Keratinocyte (primary cell): ENCODE measurements at regions not wholly inside any gene's neighbourhood (a gene's known extent, or its start where the extent isn't known, plus 50 kb on each side); places are given as distances from the start of the nearest gene placed in this dataset.

Experiments
- DNase-seq: peaks from one replicate; pipeline ENCODE4 v3.0.0-alpha.2; 2011; ENCODE audit warnings: low read depth, missing footprints, low spot score
- FAIRE-seq: peaks from 2 replicates; lab custom pipeline; 2011; peaks lifted over from hg19 to GRCh38; lab: Jason Lieb, UNC
- H2AFZ ChIP-seq: 2 replicates; pipeline ENCODE4 v1.6.0; 2012; ENCODE audit warnings: low read length, control low read depth, inconsistent platforms; ENCODE audit not compliant: control insufficient read depth
- H3K27ac ChIP-seq: 2 replicates; pipeline ENCODE4 v1.5.1; 2011; ENCODE audit warnings: low read length; ENCODE audit not compliant: control insufficient read depth, insufficient read depth
- H3K27me3 ChIP-seq: 3 replicates; pipeline ENCODE4 v1.6.0; 2011; ENCODE audit warnings: low read length; ENCODE audit not compliant: control insufficient read depth, insufficient read depth; ENCODE audit errors: extremely low read depth
- H3K36me3 ChIP-seq, 2 experiments: 2 replicates in 1 of 2; 3 replicates in 1 of 2; pipeline ENCODE4 v1.5.1; 2011; ENCODE audit warnings: low read length in 2 of 2, mild to moderate bottlenecking in 1 of 2; ENCODE audit not compliant: control insufficient read depth in 2 of 2, insufficient read depth in 2 of 2; ENCODE audit errors: extremely low read depth in 1 of 2
- H3K4me1 ChIP-seq: 3 replicates; pipeline ENCODE4 v1.5.1; 2011; ENCODE audit warnings: low read length; ENCODE audit not compliant: control insufficient read depth, insufficient read depth; ENCODE audit errors: extremely low read depth
- H3K4me2 ChIP-seq: 3 replicates; pipeline ENCODE4 v1.6.0; 2011; ENCODE audit warnings: low read depth, low read length; ENCODE audit not compliant: control insufficient read depth, insufficient read depth; ENCODE audit errors: extremely low read depth
- H3K4me3 ChIP-seq, 3 experiments: fragments of 200-600 bp in 1 of 3; sonication (generic) in 1 of 3; 2 replicates in 2 of 3; 3 replicates in 1 of 3; pipeline ENCODE4 v1.5.1; 2011 to 2016; ENCODE audit warnings: low read length in 3 of 3, mild to moderate bottlenecking in 3 of 3, control low read depth in 2 of 3, inconsistent platforms in 1 of 3, low read depth in 1 of 3, mixed read lengths in 1 of 3, mixed run types in 1 of 3, moderate library complexity in 1 of 3; ENCODE audit not compliant: control insufficient read depth in 2 of 3, insufficient read depth in 2 of 3; ENCODE audit errors: extremely low read depth in 1 of 3
- H3K79me2 ChIP-seq: 2 replicates; pipeline ENCODE4 v1.6.0; 2012; ENCODE audit warnings: low read length; ENCODE audit not compliant: control insufficient read depth, insufficient read depth
- H3K9ac ChIP-seq: 3 replicates; pipeline ENCODE4 v1.6.0; 2011; ENCODE audit warnings: low read length; ENCODE audit not compliant: control insufficient read depth, insufficient read depth; ENCODE audit errors: extremely low read depth
- H3K9me1 ChIP-seq: 3 replicates; pipeline ENCODE4 v1.6.0; 2011; ENCODE audit warnings: low read length; ENCODE audit not compliant: control insufficient read depth, insufficient read depth; ENCODE audit errors: extremely low read depth
- H3K9me3 ChIP-seq: 2 replicates; pipeline ENCODE4 v1.5.1; 2012; ENCODE audit warnings: low read depth, low read length; ENCODE audit not compliant: control insufficient read depth
- H4K20me1 ChIP-seq: 3 replicates; pipeline ENCODE4 v1.6.0; 2011; ENCODE audit warnings: low read length; ENCODE audit not compliant: control insufficient read depth, insufficient read depth; ENCODE audit errors: extremely low read depth
- CTCF ChIP-seq, 3 experiments: IDR thresholded peaks in 1 of 3; conservative IDR thresholded peaks in 1 of 3; optimal IDR thresholded peaks in 1 of 3; 2 replicates in 2 of 3; 3 replicates in 1 of 3; pipeline versions ENCODE3 to v1.5.1; 2011; ENCODE audit warnings: low read length in 3 of 3, mild to moderate bottlenecking in 3 of 3, moderate library complexity in 2 of 3, control low read depth in 1 of 3, inconsistent platforms in 1 of 3; ENCODE audit not compliant: insufficient read depth in 2 of 3; ENCODE audit errors: extremely low read depth in 1 of 3
- EZH2 ChIP-seq: IDR thresholded peaks from one replicate; pipeline ENCODE4 v1.6.1; 2012; ENCODE audit warnings: inconsistent platforms, mild to moderate bottlenecking, low read length, moderate library complexity
- dilution Hi-C: fragments of 300-500 bp; cut with MboI; formaldehyde crosslinking; loops from one replicate; pipeline ENCODE4 v1.7.0; 2020; ENCODE audit warnings: low sequenced_read_pairs; ENCODE audit not compliant: extremely low pct_ligation_motif_present

DNA sequence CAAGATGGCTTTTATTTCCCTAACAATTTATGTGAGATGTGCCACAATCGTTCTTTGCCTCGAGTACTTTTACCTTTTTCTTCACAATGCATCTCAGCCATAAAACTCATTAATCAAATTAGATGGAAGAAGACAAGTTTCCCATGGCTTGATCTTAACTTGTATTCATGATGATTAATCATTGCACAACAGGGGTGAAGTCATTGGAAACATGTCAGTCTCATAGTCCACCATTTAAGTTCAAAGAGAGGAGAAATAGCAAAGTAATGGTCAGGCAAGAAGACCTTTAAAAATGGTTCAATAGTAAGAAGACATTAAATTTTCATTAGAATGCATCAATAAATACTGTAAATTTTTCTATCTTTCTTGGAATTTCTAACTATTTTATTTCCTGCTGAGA, 136.3 kb downstream of the FOXG1 start:
- no peaks in the 10 kb centered on the region for H3K36me3 ChIP-seq
- DNase-seq (no peak), FAIRE-seq (no peak)
- no peaks in the 10 kb centered on the region for H3K9me1 ChIP-seq
- no peaks in the 10 kb centered on the region for H3K27me3 ChIP-seq
- dilution Hi-C loops: no loop called here
- no peaks in the 10 kb centered on the region for H3K9me3 ChIP-seq
- H3K4me2 ChIP-seq: no peak overlapping the region
- H3K27ac ChIP-seq: no peak overlapping the region
- TF ChIP-seq CTCF (optimal IDR thresholded peaks at IDR 0.05 in 1 of 3, IDR thresholded peaks at IDR 0.05 in 1 of 3, conservative IDR thresholded peaks at IDR 0.05 in 1 of 3; ENCODE audit: extremely low read depth in 1 of 3, insufficient read depth in 2 of 3, low read length in 3 of 3) (no peak), EZH2 (no peak)
- H4K20me1 ChIP-seq: no peaks in the 10 kb centered on the region
- H3K79me2 ChIP-seq: no peaks in the 10 kb centered on the region
- H3K4me1 ChIP-seq: no peaks in the 10 kb centered on the region
- H2AFZ ChIP-seq: no peak overlapping the region
- H3K4me3 ChIP-seq: no peak overlapping the region
- no peak overlapping the region for H3K9ac ChIP-seq

- FAIRE-seq (no peak), DNase-seq (no peak)
- no peaks in the 10 kb centered on the region for H4K20me1 ChIP-seq
- TF ChIP-seq EZH2 (no peak), CTCF (optimal IDR thresholded peaks at IDR 0.05 in 1 of 3, IDR thresholded peaks at IDR 0.05 in 1 of 3, conservative IDR thresholded peaks at IDR 0.05 in 1 of 3; ENCODE audit: extremely low read depth in 1 of 3, insufficient read depth in 2 of 3, low read length in 3 of 3) (no peak)
- H3K79me2 ChIP-seq: no peaks in the 10 kb centered on the region
- H3K27ac ChIP-seq: no peak overlapping the region
- no peaks in the 10 kb centered on the region for H3K4me1 ChIP-seq
- no peak overlapping the region for H3K9ac ChIP-seq
- H3K27me3 ChIP-seq: no peaks in the 10 kb centered on the region
- H2AFZ ChIP-seq: no peak overlapping the region
- H3K4me3 ChIP-seq: no peak overlapping the region
- no peaks in the 10 kb centered on the region for H3K9me3 ChIP-seq
- dilution Hi-C loops: no loop called here
- no peaks in the 10 kb centered on the region for H3K36me3 ChIP-seq
- no peaks in the 10 kb centered on the region for H3K9me1 ChIP-seq
- no peak overlapping the region for H3K4me2 ChIP-seq
Observed at GRCh38 chr14:28911521-28911920, 144.9 kb downstream of the FOXG1 start.
